ENCODE measurements at regions not wholly inside any gene's neighbourhood (a gene's known extent, or its start where the extent isn't known, plus 50 kb on each side); places are given as distances from the start of the nearest gene placed in this dataset.

- Histone ChIP-seq H3K4me3 (no peak overlapping the region), H4K20me1 (ENCODE audit: control insufficient read depth, insufficient read depth) (no peaks in the 10 kb centered on the region), H3K27ac (ENCODE audit: control insufficient read depth, insufficient read depth) (no peak overlapping the region), H3K4me1 (ENCODE audit: control insufficient read depth, insufficient read depth, low read length) (no peaks in the 10 kb centered on the region), H3K4me2 (ENCODE audit: control insufficient read depth, insufficient read depth) (no peak overlapping the region), H3K79me2 (ENCODE audit: control insufficient read depth, insufficient read depth, low read length) (no peaks in the 10 kb centered on the region), H3K27me3 (replicated peaks in 1 of 2; ENCODE audit: control insufficient read depth in 2 of 2, insufficient read depth in 2 of 2, low read length in 1 of 2) (no peaks in the 10 kb centered on the region; a peak in 1 of 4 replicates), H3K9ac (ENCODE audit: control insufficient read depth, insufficient read depth, low read length) (no peak overlapping the region), H3K9me3 (replicated peaks; ENCODE audit: control insufficient read depth, insufficient read depth, low read length) (no peaks in the 10 kb centered on the region), H3K36me3 (ENCODE audit: control insufficient read depth in 2 of 2, insufficient read depth in 2 of 2, low read length in 1 of 2) (no peaks in the 10 kb centered on the region), H2AFZ (ENCODE audit: control insufficient read depth, low read depth, low read length) (no peak overlapping the region)
- TF ChIP-seq WRNIP1 (IDR thresholded peaks at IDR 0.05; ENCODE audit: borderline replicate concordance, low read depth, low read length): no peak
- TF ChIP-seq REST (IDR thresholded peaks at IDR 0.05; ENCODE audit: low read depth, low read length): no peak
- no peak for TF ChIP-seq FOXM1 (IDR thresholded peaks at IDR 0.05; ENCODE audit: low read depth, low read length)
- no peak for TF ChIP-seq RELB (IDR thresholded peaks at IDR 0.05; ENCODE audit: low read depth)
- no peak for TF ChIP-seq IRF3 (IDR thresholded peaks at IDR 0.05)
- TF ChIP-seq ZZZ3 (IDR thresholded peaks at IDR 0.05; ENCODE audit: control insufficient read depth, insufficient read length, low read depth): no peak
- TF ChIP-seq SP1 (IDR thresholded peaks at IDR 0.05; ENCODE audit: low read depth, low read length): no peak
- no peak for TF ChIP-seq KDM1A (IDR thresholded peaks at IDR 0.05; ENCODE audit: borderline replicate concordance)
- TF ChIP-seq ZBTB4 (CRISPR knock-in tag; IDR thresholded peaks at IDR 0.05): no peak
- TF ChIP-seq PML (IDR thresholded peaks at IDR 0.05; ENCODE audit: low read length): no peak
- TF ChIP-seq NFIC (IDR thresholded peaks at IDR 0.05; ENCODE audit: low read depth, low read length): no peak
- no peak for TF ChIP-seq CREM (IDR thresholded peaks at IDR 0.05; ENCODE audit: low read depth)
- TF ChIP-seq ATF3 (IDR thresholded peaks at IDR 0.05; ENCODE audit: borderline replicate concordance, extremely low read depth, low read depth, low read length): no peak
- TF ChIP-seq FOXK2 (IDR thresholded peaks at IDR 0.05): no peak
- no peak for TF ChIP-seq BMI1 (IDR thresholded peaks at IDR 0.05; ENCODE audit: borderline replicate concordance)
- DNase-seq (ENCODE audit: low read depth, low spot score) (no peak), FAIRE-seq (no peak), ATAC-seq (no peak)
- SMC1A ChIA-PET (ENCODE audit: uncharacterized antibody, unreplicated experiment): no interaction called here
- CTCF ChIA-PET: no interaction called here
- intact Hi-C loops (cut with micrococcal nuclease; ENCODE audit: unreplicated experiment) (no loop called here), in situ Hi-C loops (cut with MboI) (no loop called here)
- BruUV-seq (replicated peaks): no TSS peak
- POLR2A ChIA-PET: no interaction called here
- RAD21 ChIA-PET (ENCODE audit: unreplicated experiment): no interaction called here
- 16% methylated on average over 2 of the region's 2 CpGs for WGBS (ENCODE audit: insufficient coverage, insufficient replicate concordance, low lambda C conversion rate, missing lambda C conversion rate)
Observed at GRCh38 chr2:455913-456312, 168.0 kb upstream of the ALKAL2 start.

Measured in GM12878 (cell line).